ENCODE measurements at regions not wholly inside any gene's neighbourhood (a gene's known extent, or its start where the extent isn't known, plus 50 kb on each side); places are given as distances from the start of the nearest gene placed in this dataset.

DNA sequence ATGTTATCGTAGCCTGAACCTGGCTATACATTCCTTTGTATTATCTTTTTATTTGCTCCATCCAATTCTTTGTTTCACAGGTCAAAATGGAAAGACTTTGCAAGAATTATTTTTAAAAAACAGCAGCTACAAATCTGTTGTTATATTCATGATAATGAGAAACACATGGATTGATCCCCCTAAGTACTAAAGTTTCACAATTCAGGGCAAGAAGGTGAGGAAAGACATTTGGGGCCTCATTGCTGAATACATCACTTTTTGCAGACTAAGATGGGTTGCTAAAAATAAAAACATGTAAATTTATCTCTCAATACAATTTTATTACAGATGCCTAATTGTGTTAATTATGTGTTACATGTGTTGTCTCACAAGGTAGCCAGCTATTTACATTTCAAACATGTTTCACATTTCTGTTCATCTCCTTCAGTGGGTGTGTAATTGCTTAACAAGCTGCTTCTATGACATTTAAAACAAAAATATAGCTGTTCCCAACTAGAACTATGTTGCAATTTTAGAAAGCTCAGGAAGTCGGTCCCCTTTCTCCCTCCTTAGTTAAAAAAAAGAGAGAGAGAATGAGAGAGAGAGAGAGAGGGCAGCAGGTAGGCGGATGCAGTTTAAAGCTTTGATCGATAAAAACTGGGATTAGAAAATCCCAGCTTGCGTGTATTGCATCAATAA lies 606.3 kb upstream of the FZD8 start:
- no peak for TF ChIP-seq CTCF (conservative IDR thresholded peaks at IDR 0.05; ENCODE audit: low read depth, low read length)
- no peak overlapping the region for H3K4me3 ChIP-seq (ENCODE audit: low read depth, low read length)
- no peak for DNase-seq (ENCODE audit: low read depth)

DNA sequence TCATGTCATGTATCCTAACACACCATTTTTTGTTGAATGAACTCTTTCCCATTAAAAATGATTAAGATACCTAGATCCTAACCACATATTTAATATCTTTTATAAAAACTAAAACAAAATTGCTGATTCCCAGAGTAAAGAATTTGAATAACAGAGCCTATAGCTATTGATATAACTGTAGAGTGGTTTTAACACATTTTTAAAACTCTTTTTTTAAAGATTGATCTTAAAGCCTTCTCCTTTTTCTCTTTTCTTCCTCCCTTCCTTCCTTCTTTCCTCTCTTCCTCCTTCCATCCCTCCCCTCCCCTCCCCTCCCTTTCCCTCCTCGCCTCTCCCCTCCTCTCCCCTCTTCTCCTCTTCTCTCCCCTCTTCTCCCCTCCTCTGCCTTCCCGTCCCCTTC lies 605.4 kb upstream of the FZD8 start:
- no peak for TF ChIP-seq CTCF (conservative IDR thresholded peaks at IDR 0.05; ENCODE audit: low read depth, low read length)
- no peak for DNase-seq (ENCODE audit: low read depth)
- H3K4me3 ChIP-seq (ENCODE audit: low read depth, low read length) = no peak overlapping the region

DNA sequence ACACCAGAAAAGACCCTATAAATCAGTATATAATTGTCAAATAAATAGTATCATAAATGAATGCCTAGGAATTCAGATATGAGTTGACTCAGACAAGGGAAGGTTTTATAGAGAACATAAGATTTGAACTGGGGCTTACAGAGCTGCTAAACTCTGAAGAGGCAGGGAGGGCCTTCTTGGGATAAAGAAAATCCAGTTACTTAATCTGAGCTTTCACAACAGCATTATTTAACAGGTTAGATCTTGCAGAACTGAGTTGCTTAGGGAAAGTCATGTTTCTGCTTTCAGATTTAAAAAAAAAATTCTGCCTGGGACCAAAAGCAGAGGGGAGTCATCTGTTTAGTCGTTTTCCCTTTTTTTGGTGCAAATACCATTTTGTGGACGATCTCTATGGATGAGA lies 594.8 kb upstream of the FZD8 start:
- no peak for DNase-seq (ENCODE audit: low read depth)
- no peak for TF ChIP-seq CTCF (conservative IDR thresholded peaks at IDR 0.05; ENCODE audit: low read depth, low read length)
- no peak overlapping the region for H3K4me3 ChIP-seq (ENCODE audit: low read depth, low read length)

GRCh38 chr10:36236341-36236740 lies 594.2 kb upstream of the FZD8 start:
- no peak for TF ChIP-seq CTCF (conservative IDR thresholded peaks at IDR 0.05; ENCODE audit: low read depth, low read length)
- DNase-seq (ENCODE audit: low read depth) = no peak
- H3K4me3 ChIP-seq (ENCODE audit: low read depth, low read length) = no peak overlapping the region

- no peak for TF ChIP-seq CTCF (conservative IDR thresholded peaks at IDR 0.05; ENCODE audit: low read depth, low read length)
- no peak for DNase-seq (ENCODE audit: low read depth)
- H3K4me3 ChIP-seq (ENCODE audit: low read depth, low read length) = no peak overlapping the region
Measured at GRCh38 chr10:36232935-36233334, 590.8 kb upstream of the FZD8 start.

DNA sequence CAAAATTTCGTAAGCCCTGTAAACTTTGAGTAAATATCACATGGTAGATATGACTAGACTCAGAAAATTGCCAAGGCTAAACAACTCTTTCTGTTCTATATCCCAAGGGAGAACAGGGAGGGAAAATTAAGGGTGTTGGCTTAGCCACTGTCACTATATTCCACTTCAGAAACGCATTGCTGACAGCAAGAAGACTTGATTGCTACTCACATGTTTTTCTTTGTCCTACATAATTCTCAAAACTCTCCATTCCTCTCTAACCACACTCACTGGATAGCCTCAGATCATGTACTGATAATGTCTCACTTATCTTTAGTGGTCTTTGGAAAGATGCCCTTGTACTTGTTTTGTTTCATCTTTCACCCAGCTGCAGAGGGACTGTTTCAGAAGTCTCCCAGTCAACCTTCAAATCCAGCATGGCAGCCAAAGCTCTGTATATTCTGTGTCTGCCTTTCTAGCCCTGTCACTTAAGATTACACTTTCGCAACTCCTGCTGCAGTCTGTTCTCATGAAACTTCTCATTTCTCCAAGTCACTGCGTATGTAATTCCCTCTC lies 582.4 kb upstream of the FZD8 start:
- no peak for DNase-seq (ENCODE audit: low read depth)
- TF ChIP-seq CTCF (conservative IDR thresholded peaks at IDR 0.05; ENCODE audit: low read depth, low read length) = no peak
- no peak overlapping the region for H3K4me3 ChIP-seq (ENCODE audit: low read depth, low read length)

DNA sequence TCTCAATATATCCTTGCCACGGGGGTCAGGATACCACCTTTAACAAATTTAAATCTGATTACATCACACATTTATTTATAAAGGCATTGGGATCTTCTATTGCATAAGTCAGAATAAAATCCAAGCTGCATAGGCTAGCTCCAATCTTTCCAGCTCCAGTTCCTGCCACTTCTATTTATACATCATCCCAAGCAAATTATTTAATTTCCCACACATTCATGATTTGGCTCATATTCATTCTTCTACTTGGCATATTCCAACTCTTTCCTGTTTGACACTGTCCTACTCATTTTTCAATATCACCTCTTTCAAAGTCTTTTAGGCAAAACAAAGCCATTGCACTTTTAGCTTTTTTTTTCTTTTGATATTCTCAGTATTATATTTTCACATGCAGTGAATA lies 579.0 kb upstream of the FZD8 start:
- no peak overlapping the region for H3K4me3 ChIP-seq (ENCODE audit: low read depth, low read length)
- TF ChIP-seq CTCF (conservative IDR thresholded peaks at IDR 0.05; ENCODE audit: low read depth, low read length) = no peak
- no peak for DNase-seq (ENCODE audit: low read depth)
